ENCODE measurements at regions not wholly inside any gene's neighbourhood (a gene's known extent, or its start where the extent isn't known, plus 50 kb on each side); places are given as distances from the start of the nearest gene placed in this dataset.

DNA sequence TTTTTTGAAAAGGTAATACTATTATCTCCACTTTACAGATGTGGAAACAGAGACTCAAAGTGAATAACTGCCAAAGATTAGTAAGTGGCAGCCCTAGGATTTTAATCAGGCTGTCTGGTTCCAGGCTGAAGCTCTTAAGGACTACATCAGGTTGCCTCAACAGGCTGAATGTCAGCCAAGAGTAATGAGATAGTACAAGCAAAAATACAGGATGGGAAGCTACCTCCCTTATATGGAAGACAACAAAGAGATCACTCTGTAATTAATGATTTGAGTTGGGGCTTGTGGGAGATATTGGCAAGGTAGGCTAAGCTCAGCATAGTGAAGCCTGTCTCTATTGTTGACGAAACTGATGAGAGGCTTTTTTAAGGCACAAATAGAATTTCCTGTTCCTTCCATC, 323.1 kb downstream of the KCNJ3 start:
- Histone ChIP-seq H3K4me1 (ENCODE audit: insufficient read depth, low read length, poor library complexity, severe bottlenecking) (no peaks in the 10 kb centered on the region), H3K9me2 (replicated peaks; ENCODE audit: low read depth, low read length) (no peaks in the 10 kb centered on the region), H4K20me1 (ENCODE audit: insufficient read depth, low read length, poor library complexity, severe bottlenecking) (no peaks in the 10 kb centered on the region), H3F3A (ENCODE audit: low read depth) (no peaks in the 10 kb centered on the region), H3K27me3 (ENCODE audit: insufficient read depth, low read length, poor library complexity, severe bottlenecking) (no peaks in the 10 kb centered on the region), H3K9me3 (ENCODE audit: insufficient read depth, low read depth, low read length) (no peaks in the 10 kb centered on the region), H3K79me2 (ENCODE audit: insufficient read depth, low read length) (no peaks in the 10 kb centered on the region), H3K36me3 (ENCODE audit: insufficient read depth, low read length) (no peaks in the 10 kb centered on the region), H3K9ac (ENCODE audit: low read depth, low read length, poor library complexity, severe bottlenecking) (no peak overlapping the region), H2AFZ (ENCODE audit: low read length) (no peak overlapping the region), H3K4me3 (ENCODE audit: low read length, poor library complexity, severe bottlenecking) (no peak overlapping the region), H3K4me2 (ENCODE audit: low read depth, low read length, poor library complexity, severe bottlenecking) (no peak overlapping the region)
- no peak for TF ChIP-seq EZH2phosphoT487 (IDR thresholded peaks at IDR 0.05; ENCODE audit: borderline replicate concordance)
- no peak for TF ChIP-seq CTCF (conservative IDR thresholded peaks at IDR 0.05; ENCODE audit: low read length)

DNA sequence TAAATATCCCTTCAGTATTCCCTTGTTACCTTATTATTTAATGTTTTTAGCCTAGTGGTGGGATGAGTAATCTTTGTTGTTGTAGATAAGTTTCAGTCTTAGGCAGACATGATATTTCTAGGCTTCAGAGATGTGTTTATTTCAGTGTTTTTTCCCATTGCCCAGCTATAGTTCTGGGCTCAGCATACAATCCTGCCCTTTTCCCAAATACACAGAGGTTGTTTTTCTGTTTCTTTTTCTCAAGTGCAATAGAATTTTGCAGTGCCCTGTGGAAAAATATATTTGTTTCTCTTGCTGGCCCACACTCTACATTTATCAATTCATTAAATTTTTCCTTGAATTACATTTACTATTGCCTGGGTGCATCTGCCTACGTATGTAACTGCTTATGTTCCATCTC, 321.8 kb downstream of the KCNJ3 start:
- Histone ChIP-seq H3K27me3 (ENCODE audit: insufficient read depth, low read length, poor library complexity, severe bottlenecking) (no peaks in the 10 kb centered on the region), H3F3A (ENCODE audit: low read depth) (no peaks in the 10 kb centered on the region), H3K4me3 (ENCODE audit: low read length, poor library complexity, severe bottlenecking) (no peak overlapping the region), H3K9me3 (ENCODE audit: insufficient read depth, low read depth, low read length) (no peaks in the 10 kb centered on the region), H2AFZ (ENCODE audit: low read length) (no peak overlapping the region), H3K4me2 (ENCODE audit: low read depth, low read length, poor library complexity, severe bottlenecking) (no peak overlapping the region), H3K9ac (ENCODE audit: low read depth, low read length, poor library complexity, severe bottlenecking) (no peak overlapping the region), H3K9me2 (replicated peaks; ENCODE audit: low read depth, low read length) (no peaks in the 10 kb centered on the region), H4K20me1 (ENCODE audit: insufficient read depth, low read length, poor library complexity, severe bottlenecking) (no peaks in the 10 kb centered on the region), H3K79me2 (ENCODE audit: insufficient read depth, low read length) (no peaks in the 10 kb centered on the region), H3K36me3 (ENCODE audit: insufficient read depth, low read length) (no peaks in the 10 kb centered on the region), H3K4me1 (ENCODE audit: insufficient read depth, low read length, poor library complexity, severe bottlenecking) (no peaks in the 10 kb centered on the region)
- TF ChIP-seq EZH2phosphoT487 (IDR thresholded peaks at IDR 0.05; ENCODE audit: borderline replicate concordance) (no peak), CTCF (conservative IDR thresholded peaks at IDR 0.05; ENCODE audit: low read length) (no peak)

DNA sequence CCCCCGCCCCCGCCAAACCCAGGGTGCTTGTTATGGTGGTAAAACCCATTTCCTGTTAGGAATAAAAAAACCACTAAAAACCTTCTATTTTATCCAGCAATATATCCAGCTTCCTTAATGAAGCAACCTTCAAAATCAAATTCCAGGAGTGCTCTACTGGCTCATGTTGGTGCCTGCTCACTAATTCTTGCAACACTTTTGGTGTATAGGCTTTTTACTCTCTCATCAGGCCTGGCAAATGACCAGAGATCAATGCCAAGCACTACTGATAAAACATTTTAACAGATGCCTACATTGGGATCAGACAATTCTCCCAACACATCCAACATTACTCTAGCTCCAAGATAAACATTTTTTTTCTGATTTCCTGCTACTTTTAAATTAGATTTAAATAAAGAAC, 312.4 kb downstream of the KCNJ3 start:
- no peaks in the 10 kb centered on the region for H3K36me3 ChIP-seq (ENCODE audit: insufficient read depth, low read length)
- H3K27me3 ChIP-seq (ENCODE audit: insufficient read depth, low read length, poor library complexity, severe bottlenecking), result no peaks in the 10 kb centered on the region
- H3K4me2 ChIP-seq (ENCODE audit: low read depth, low read length, poor library complexity, severe bottlenecking), result no peak overlapping the region
- no peak overlapping the region for H3K4me3 ChIP-seq (ENCODE audit: low read length, poor library complexity, severe bottlenecking)
- H3K9me3 ChIP-seq (ENCODE audit: insufficient read depth, low read depth, low read length), result no peaks in the 10 kb centered on the region
- H2AFZ ChIP-seq (ENCODE audit: low read length), result no peak overlapping the region
- no peaks in the 10 kb centered on the region for H4K20me1 ChIP-seq (ENCODE audit: insufficient read depth, low read length, poor library complexity, severe bottlenecking)
- H3K4me1 ChIP-seq (ENCODE audit: insufficient read depth, low read length, poor library complexity, severe bottlenecking), result no peaks in the 10 kb centered on the region
- TF ChIP-seq CTCF (conservative IDR thresholded peaks at IDR 0.05; ENCODE audit: low read length) (no peak), EZH2phosphoT487 (IDR thresholded peaks at IDR 0.05; ENCODE audit: borderline replicate concordance) (no peak)
- no peaks in the 10 kb centered on the region; the same call in 1 of the 2 replicates for H3K9me2 ChIP-seq (replicated peaks; ENCODE audit: low read depth, low read length)
- no peak overlapping the region for H3K9ac ChIP-seq (ENCODE audit: low read depth, low read length, poor library complexity, severe bottlenecking)
- no peaks in the 10 kb centered on the region for H3K79me2 ChIP-seq (ENCODE audit: insufficient read depth, low read length)
- no peaks in the 10 kb centered on the region for H3F3A ChIP-seq (ENCODE audit: low read depth)
